HEK293 (cell line): ENCODE measurements at regions not wholly inside any gene's neighbourhood (a gene's known extent, or its start where the extent isn't known, plus 50 kb on each side); places are given as distances from the start of the nearest gene placed in this dataset.
"Not testable (repeated sequence)": the region's sequence is repeated elsewhere in the genome, so short reads cannot be mapped to it uniquely, and the experiment has no call there.

Experiments used
- CTCF ChIA-PET: fragments of 350-600 bp; formaldehyde crosslinking; extraction: SDS; loops from one replicate; lab custom pipeline; 2021; ENCODE audit warnings: antibody characterized with exemption; lab: Yijun Ruan, JAX
- POLR2A ChIA-PET: fragments of 300-600 bp; formaldehyde crosslinking; extraction: SDS; loops from one replicate; lab custom pipeline; 2020; ENCODE audit warnings: antibody characterized with exemption, inconsistent platforms; lab: Yijun Ruan, JAX
- H3K27ac ChIP-seq: fragments of 200-500 bp; sonication (Bioruptor generic); 2 replicates; pipeline ENCODE4 v1.5.1; 2014; ENCODE audit warnings: low read depth, low read length, control low read depth, inconsistent platforms; ENCODE audit errors: extremely low read depth
- H3K36me3 ChIP-seq, 2 experiments: fragments of 200-500 bp in 1 of 2; sonication (Bioruptor generic) in 1 of 2; 1 replicate in 1 of 2; 2 replicates in 1 of 2; pipeline ENCODE4 v1.5.1; 2014 to 2017; ENCODE audit warnings: inconsistent platforms in 2 of 2, low read length in 2 of 2; ENCODE audit not compliant: control insufficient read depth in 2 of 2, insufficient read depth in 1 of 2
- H3K4me1 ChIP-seq: fragments of 200-500 bp; sonication (Bioruptor generic); 2 replicates; pipeline ENCODE4 v1.5.1; 2014; ENCODE audit warnings: mild to moderate bottlenecking, low read length, inconsistent platforms; ENCODE audit not compliant: control insufficient read depth, insufficient read depth
- H3K4me3 ChIP-seq: 2 replicates; pipeline ENCODE4 v1.5.1; 2011; ENCODE audit warnings: low read depth, mild to moderate bottlenecking, control low read depth, low read length, moderate library complexity
- H3K9me3 ChIP-seq: fragments of 200-500 bp; sonication (Bioruptor generic); 2 replicates; pipeline ENCODE4 v1.5.1; 2014; ENCODE audit warnings: low read depth, low read length, inconsistent platforms; ENCODE audit not compliant: control insufficient read depth, insufficient read depth
- BCL11B ChIP-seq: fragments of 450-650 bp; formaldehyde crosslinking; IDR thresholded peaks from 2 replicates; pipeline ENCODE4 v1.5.1; 2016; ENCODE audit warnings: low read depth, missing biosample characterization, missing genetic modification characterization
- FEZF1 ChIP-seq: fragments of 450-650 bp; formaldehyde crosslinking; IDR thresholded peaks from 2 replicates; pipeline ENCODE4 v1.5.1; 2016; ENCODE audit warnings: missing biosample characterization, missing genetic modification characterization
- GLIS2 ChIP-seq: fragments of 450-650 bp; formaldehyde crosslinking; IDR thresholded peaks from 2 replicates; pipeline ENCODE4 v1.5.1; 2016; ENCODE audit warnings: missing biosample characterization, missing genetic modification characterization
- HOXC10 ChIP-seq: sonication (generic); formaldehyde crosslinking; IDR thresholded peaks from 2 replicates; pipeline ENCODE4 v1.8.1; 2023; ENCODE audit warnings: mild to moderate bottlenecking, missing genetic modification reagents
- SALL2 ChIP-seq: fragments of 450-650 bp; formaldehyde crosslinking; IDR thresholded peaks from 2 replicates; pipeline ENCODE4 v1.5.0; 2017; ENCODE audit warnings: missing biosample characterization, mild to moderate bottlenecking, missing genetic modification characterization, borderline replicate concordance
- SETDB1 ChIP-seq: IDR thresholded peaks from one replicate; pipeline ENCODE4 v1.6.1; 2017; ENCODE audit warnings: mild to moderate bottlenecking, low read length, moderate library complexity, mixed read lengths; ENCODE audit not compliant: insufficient read length
- SP2 ChIP-seq: fragments of 450-650 bp; formaldehyde crosslinking; IDR thresholded peaks from 2 replicates; pipeline ENCODE4 v1.5.1; 2016; ENCODE audit warnings: missing biosample characterization, missing genetic modification characterization
- ZFP3 ChIP-seq: fragments of 450-650 bp; formaldehyde crosslinking; IDR thresholded peaks from 2 replicates; pipeline ENCODE4 v1.5.1; 2016; ENCODE audit warnings: low read depth, missing biosample characterization, missing genetic modification characterization
- ZNF112 ChIP-seq: fragments of 450-650 bp; formaldehyde crosslinking; IDR thresholded peaks from 2 replicates; pipeline ENCODE4 v1.5.0; 2017; ENCODE audit warnings: missing biosample characterization, missing genetic modification characterization
- ZNF138 ChIP-seq: fragments of 450-650 bp; formaldehyde crosslinking; IDR thresholded peaks from 2 replicates; pipeline ENCODE4 v1.5.1; 2016; ENCODE audit warnings: missing biosample characterization, missing genetic modification characterization, borderline replicate concordance
- ZNF19 ChIP-seq: fragments of 450-650 bp; formaldehyde crosslinking; IDR thresholded peaks from 2 replicates; pipeline ENCODE4; 2016; ENCODE audit warnings: missing biosample characterization, missing genetic modification characterization, low read depth
- ZNF280D ChIP-seq: fragments of 450-650 bp; formaldehyde crosslinking; IDR thresholded peaks from 2 replicates; pipeline ENCODE4 v1.5.1; 2016; ENCODE audit warnings: missing biosample characterization, missing genetic modification characterization
- ZNF37A ChIP-seq: fragments of 450-650 bp; IDR thresholded peaks from 2 replicates; pipeline ENCODE4 v1.5.1; 2018; ENCODE audit warnings: missing biosample characterization, missing genetic modification characterization
- ZNF501 ChIP-seq: fragments of 450-650 bp; formaldehyde crosslinking; IDR thresholded peaks from 2 replicates; pipeline ENCODE4 v1.5.1; 2016; ENCODE audit warnings: missing biosample characterization, missing genetic modification characterization
- ZNF558 ChIP-seq: fragments of 450-650 bp; formaldehyde crosslinking; IDR thresholded peaks from 2 replicates; pipeline ENCODE4 v1.5.1; 2016; ENCODE audit warnings: missing biosample characterization, missing genetic modification characterization
- ZNF776 ChIP-seq: fragments of 450-650 bp; formaldehyde crosslinking; IDR thresholded peaks from 2 replicates; pipeline ENCODE4 v1.5.0; 2017; ENCODE audit warnings: missing biosample characterization, missing genetic modification characterization, borderline replicate concordance
- TF ChIP-seq, protein P1 (sequence below): fragments of 450-650 bp; formaldehyde crosslinking; IDR thresholded peaks from 2 replicates; pipeline ENCODE4 v1.5.1; 2016; ENCODE audit warnings: missing biosample characterization, missing genetic modification characterization, borderline replicate concordance

GRCh38 chr6:141195251-141195832 lies 937.4 kb upstream of the GJE1 start (continued):
- TF ChIP-seq ZNF112 (tag by site-specific recombination) = no peak
- no peak for TF ChIP-seq SALL2 (tag by site-specific recombination)
- no peak for TF ChIP-seq GLIS2

GRCh38 chr6:141183368-141183767 lies 949.4 kb upstream of the GJE1 start:
- H3K27ac ChIP-seq = no peak overlapping the region
- no peak for TF ChIP-seq HOXC10 (CRISPR knock-in tag)
- TF ChIP-seq, all 188 proteins: peak for 0
- ChIA-PET CTCF (interaction anchor here (0.5 kb wide), 1 partner anchor 313 kb away, joined by 3 read pairs; no protein-coding TSS in a partner anchor), POLR2A (no interaction called here)
- Histone ChIP-seq H3K9me3 (no peaks in the 10 kb centered on the region), H3K36me3 (no peaks in the 10 kb centered on the region), H3K4me3 (no peak overlapping the region), H3K4me1 (no peaks in the 10 kb centered on the region)

GRCh38 chr6:141175458-141175857 lies 957.3 kb upstream of the GJE1 start:
- H3K4me1 ChIP-seq, H3K27ac ChIP-seq, CTCF ChIA-PET, H3K4me3 ChIP-seq, H3K36me3 ChIP-seq, POLR2A ChIA-PET, H3K9me3 ChIP-seq: not testable (repeated sequence)

- H3K4me1 ChIP-seq = no peaks in the 10 kb centered on the region
- POLR2A ChIA-PET = no interaction called here
Observed at GRCh38 chr6:141174932-141175331, 957.8 kb upstream of the GJE1 start.

More at GRCh38 chr6:141174932-141175331, 957.8 kb upstream of the GJE1 start:
- no peaks in the 10 kb centered on the region for H3K36me3 ChIP-seq
- H3K9me3 ChIP-seq = no peaks in the 10 kb centered on the region
- CTCF ChIA-PET = no interaction called here
- no peak overlapping the region for H3K4me3 ChIP-seq
- no peak for TF ChIP-seq ZNF776 (tag by site-specific recombination)
- TF ChIP-seq ZNF280D (tag by site-specific recombination) = no peak
- TF ChIP-seq ZNF19 = no peak
- no peak for TF ChIP-seq SETDB1
- TF ChIP-seq ZNF501 (tag by site-specific recombination) = no peak
- TF ChIP-seq ZNF138 (tag by site-specific recombination) = no peak
- TF ChIP-seq ZFP3 = no peak
- TF ChIP-seq ZNF37A (tag by site-specific recombination) = no peak
- TF ChIP-seq ZNF558 = no peak
- TF ChIP-seq BCL11B (tag by site-specific recombination) = no peak
- no peak for TF ChIP-seq FEZF1 (tag by site-specific recombination)
- no peak for TF ChIP-seq SP2 (tag by site-specific recombination)
- TF ChIP-seq, protein P1, sequence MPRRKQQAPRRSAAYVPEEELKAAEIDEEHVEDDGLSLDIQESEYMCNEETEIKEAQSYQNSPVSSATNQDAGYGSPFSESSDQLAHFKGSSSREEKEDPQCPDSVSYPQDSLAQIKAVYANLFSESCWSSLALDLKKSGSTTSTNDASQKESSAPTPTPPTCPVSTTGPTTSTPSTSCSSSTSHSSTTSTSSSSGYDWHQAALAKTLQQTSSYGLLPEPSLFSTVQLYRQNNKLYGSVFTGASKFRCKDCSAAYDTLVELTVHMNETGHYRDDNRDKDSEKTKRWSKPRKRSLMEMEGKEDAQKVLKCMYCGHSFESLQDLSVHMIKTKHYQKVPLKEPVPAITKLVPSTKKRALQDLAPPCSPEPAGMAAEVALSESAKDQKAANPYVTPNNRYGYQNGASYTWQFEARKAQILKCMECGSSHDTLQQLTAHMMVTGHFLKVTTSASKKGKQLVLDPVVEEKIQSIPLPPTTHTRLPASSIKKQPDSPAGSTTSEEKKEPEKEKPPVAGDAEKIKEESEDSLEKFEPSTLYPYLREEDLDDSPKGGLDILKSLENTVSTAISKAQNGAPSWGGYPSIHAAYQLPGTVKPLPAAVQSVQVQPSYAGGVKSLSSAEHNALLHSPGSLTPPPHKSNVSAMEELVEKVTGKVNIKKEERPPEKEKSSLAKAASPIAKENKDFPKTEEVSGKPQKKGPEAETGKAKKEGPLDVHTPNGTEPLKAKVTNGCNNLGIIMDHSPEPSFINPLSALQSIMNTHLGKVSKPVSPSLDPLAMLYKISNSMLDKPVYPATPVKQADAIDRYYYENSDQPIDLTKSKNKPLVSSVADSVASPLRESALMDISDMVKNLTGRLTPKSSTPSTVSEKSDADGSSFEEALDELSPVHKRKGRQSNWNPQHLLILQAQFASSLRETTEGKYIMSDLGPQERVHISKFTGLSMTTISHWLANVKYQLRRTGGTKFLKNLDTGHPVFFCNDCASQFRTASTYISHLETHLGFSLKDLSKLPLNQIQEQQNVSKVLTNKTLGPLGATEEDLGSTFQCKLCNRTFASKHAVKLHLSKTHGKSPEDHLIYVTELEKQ (tag by site-specific recombination) = no peak
- TF ChIP-seq, all 188 proteins: peak for 0
- no peak overlapping the region for H3K27ac ChIP-seq
